WERI-Rb-1 (cell line): ENCODE measurements at regions not wholly inside any gene's neighbourhood (a gene's known extent, or its start where the extent isn't known, plus 50 kb on each side); places are given as distances from the start of the nearest gene placed in this dataset.
"Not testable (repeated sequence)": the region's sequence is repeated elsewhere in the genome, so short reads cannot be mapped to it uniquely, and the experiment has no call there.

Experiments used
- DNase-seq: peaks from one replicate; pipeline ENCODE4 v3.0.0-alpha.2; 2020
- H3K27ac ChIP-seq: fragments of 250-450 bp; sonication (Bioruptor Pico); 2 replicates; pipeline ENCODE4 v1.5.1; 2020; ENCODE audit warnings: mild to moderate bottlenecking, moderate library complexity
- H3K27me3 ChIP-seq: fragments of 250-450 bp; sonication (Bioruptor Pico); 2 replicates; pipeline ENCODE4 v1.5.1; 2021; ENCODE audit warnings: mild to moderate bottlenecking, low read depth, moderate library complexity; ENCODE audit not compliant: insufficient read depth, severe bottlenecking
- H3K36me3 ChIP-seq: fragments of 250-450 bp; sonication (Bioruptor Pico); 2 replicates; pipeline ENCODE4 v1.5.1; 2020; ENCODE audit warnings: mild to moderate bottlenecking, moderate library complexity
- H3K4me3 ChIP-seq: 2 replicates; pipeline ENCODE4 v1.5.1; 2011; ENCODE audit warnings: low read depth, mild to moderate bottlenecking, control low read depth, low read length
- H3K9me3 ChIP-seq: fragments of 250-450 bp; sonication (Bioruptor Pico); 2 replicates; pipeline ENCODE4 v1.5.1; 2021; ENCODE audit warnings: mild to moderate bottlenecking, moderate library complexity; ENCODE audit not compliant: severe bottlenecking
- TF ChIP-seq, protein P1 (sequence below): IDR thresholded peaks from 2 replicates; pipeline ENCODE4 v1.5.1; 2011; ENCODE audit warnings: low read depth, mild to moderate bottlenecking, control low read depth, inconsistent platforms, low read length

GRCh38 chr5:117559005-117559844 lies 984.6 kb upstream of the SEMA6A start:
- no peaks in the 10 kb centered on the region for H3K9me3 ChIP-seq
- DNase-seq = peak; percentile 51
- no peak overlapping the region for H3K27ac ChIP-seq
- TF ChIP-seq, protein P1, sequence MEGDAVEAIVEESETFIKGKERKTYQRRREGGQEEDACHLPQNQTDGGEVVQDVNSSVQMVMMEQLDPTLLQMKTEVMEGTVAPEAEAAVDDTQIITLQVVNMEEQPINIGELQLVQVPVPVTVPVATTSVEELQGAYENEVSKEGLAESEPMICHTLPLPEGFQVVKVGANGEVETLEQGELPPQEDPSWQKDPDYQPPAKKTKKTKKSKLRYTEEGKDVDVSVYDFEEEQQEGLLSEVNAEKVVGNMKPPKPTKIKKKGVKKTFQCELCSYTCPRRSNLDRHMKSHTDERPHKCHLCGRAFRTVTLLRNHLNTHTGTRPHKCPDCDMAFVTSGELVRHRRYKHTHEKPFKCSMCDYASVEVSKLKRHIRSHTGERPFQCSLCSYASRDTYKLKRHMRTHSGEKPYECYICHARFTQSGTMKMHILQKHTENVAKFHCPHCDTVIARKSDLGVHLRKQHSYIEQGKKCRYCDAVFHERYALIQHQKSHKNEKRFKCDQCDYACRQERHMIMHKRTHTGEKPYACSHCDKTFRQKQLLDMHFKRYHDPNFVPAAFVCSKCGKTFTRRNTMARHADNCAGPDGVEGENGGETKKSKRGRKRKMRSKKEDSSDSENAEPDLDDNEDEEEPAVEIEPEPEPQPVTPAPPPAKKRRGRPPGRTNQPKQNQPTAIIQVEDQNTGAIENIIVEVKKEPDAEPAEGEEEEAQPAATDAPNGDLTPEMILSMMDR = no peak
- H3K4me3 ChIP-seq = no peak overlapping the region
- H3K27me3 ChIP-seq = no peaks in the 10 kb centered on the region
- H3K36me3 ChIP-seq = no peaks in the 10 kb centered on the region

- TF ChIP-seq, protein P1 = no peak
- DNase-seq = no peak
Measured at GRCh38 chr5:117551236-117551635, 976.6 kb upstream of the SEMA6A start.

DNA sequence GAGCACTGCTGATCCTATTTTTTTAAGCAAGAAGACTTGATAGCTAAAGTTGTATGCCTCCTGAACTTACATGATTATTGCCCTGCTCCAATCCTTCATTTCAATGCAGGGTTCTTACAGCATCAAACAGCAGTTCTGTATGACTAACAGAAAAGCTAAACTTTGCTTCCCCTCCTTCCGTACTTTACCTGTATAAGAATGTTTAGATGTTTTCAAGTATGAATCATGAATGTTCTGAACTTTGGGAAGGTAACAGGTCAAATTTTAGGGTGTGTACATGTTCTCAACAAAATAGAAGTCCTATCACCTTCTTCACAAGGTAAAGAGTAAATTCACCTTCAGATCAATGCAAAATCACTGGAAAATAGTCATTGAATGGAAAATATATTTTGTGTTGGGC lies 972.6 kb upstream of the SEMA6A start:
- Histone ChIP-seq H3K9me3 (no peaks in the 10 kb centered on the region), H3K4me3 (no peak overlapping the region), H3K36me3 (no peaks in the 10 kb centered on the region), H3K27ac (no peak overlapping the region), H3K27me3 (no peaks in the 10 kb centered on the region)
- TF ChIP-seq, protein P1 = no peak
- DNase-seq = no peak

More at GRCh38 chr5:117551236-117551635, 976.6 kb upstream of the SEMA6A start:
- Histone ChIP-seq H3K9me3 (no peaks in the 10 kb centered on the region), H3K36me3 (no peaks in the 10 kb centered on the region), H3K27me3 (no peaks in the 10 kb centered on the region), H3K4me3 (no peak overlapping the region), H3K27ac (no peak overlapping the region)

DNA sequence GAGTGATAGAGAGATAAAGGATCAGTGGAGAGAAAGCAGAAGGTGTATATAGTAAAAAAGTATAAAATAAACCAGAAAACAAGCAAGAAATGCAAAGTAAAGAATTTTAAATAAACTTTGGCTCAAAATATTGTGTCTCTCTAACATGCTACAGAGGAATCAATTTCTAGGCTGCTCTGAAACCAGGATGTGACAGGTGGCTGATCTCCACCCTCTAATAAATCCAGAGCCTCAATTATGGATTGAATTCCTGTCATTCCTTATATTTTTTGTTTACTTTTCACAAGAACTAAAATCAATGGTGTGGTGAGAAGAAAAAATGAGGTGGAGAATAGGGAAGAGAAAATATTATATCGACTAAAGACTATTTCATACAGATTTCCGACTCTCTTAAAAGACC lies 965.1 kb upstream of the SEMA6A start:
- no peaks in the 10 kb centered on the region for H3K9me3 ChIP-seq
- no peak overlapping the region for H3K27ac ChIP-seq
- no peak for DNase-seq
- TF ChIP-seq, protein P1 = no peak
- no peaks in the 10 kb centered on the region for H3K36me3 ChIP-seq
- H3K27me3 ChIP-seq = no peaks in the 10 kb centered on the region
- H3K4me3 ChIP-seq = no peak overlapping the region

GRCh38 chr5:117533792-117534191 lies 959.2 kb upstream of the SEMA6A start:
- no peaks in the 10 kb centered on the region for H3K9me3 ChIP-seq
- no peaks in the 10 kb centered on the region for H3K27me3 ChIP-seq
- no peak for DNase-seq

DNA sequence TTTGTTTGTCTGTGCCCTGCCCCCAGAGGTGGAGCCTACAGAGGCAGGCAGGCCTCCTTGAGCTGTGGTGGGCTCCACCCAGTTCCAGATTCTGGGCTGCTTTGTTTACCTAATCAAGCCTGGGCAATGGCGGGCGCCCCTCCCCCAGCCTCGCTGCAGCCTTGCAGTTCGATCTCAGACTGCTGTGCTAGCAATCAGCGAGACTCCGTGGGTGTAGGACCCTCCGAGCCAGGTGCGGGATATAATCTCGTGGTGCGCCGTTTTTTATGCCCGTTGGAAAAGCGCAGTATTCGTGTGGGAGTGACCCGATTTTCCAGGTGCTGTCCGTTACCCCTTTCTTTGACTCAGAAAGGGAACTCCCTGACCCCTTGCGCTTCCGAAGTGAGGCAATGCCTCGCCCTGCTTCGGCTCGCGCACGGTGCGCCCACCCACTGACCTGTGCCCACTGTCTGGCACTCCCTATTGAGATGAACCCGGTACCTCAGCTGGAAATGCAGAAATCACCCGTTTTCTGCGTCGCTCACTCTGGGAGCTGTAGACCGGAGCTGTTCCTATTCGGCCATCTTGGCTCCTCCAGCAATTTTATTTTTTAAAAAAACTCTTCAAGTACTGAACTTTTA lies 958.5 kb upstream of the SEMA6A start:
- H3K27me3 ChIP-seq, H3K36me3 ChIP-seq, H3K27ac ChIP-seq, DNase-seq, H3K9me3 ChIP-seq, H3K4me3 ChIP-seq: not testable (repeated sequence)

More at GRCh38 chr5:117533792-117534191, 959.2 kb upstream of the SEMA6A start:
- no peak overlapping the region for H3K27ac ChIP-seq
- no peaks in the 10 kb centered on the region for H3K36me3 ChIP-seq
- TF ChIP-seq, protein P1 = no peak
- H3K4me3 ChIP-seq = no peak overlapping the region
